SK-N-MC (cell line): ENCODE measurements at regions not wholly inside any gene's neighbourhood (a gene's known extent, or its start where the extent isn't known, plus 50 kb on each side); places are given as distances from the start of the nearest gene placed in this dataset.

Experiments used
- FOXP2 ChIP-seq: optimal IDR thresholded peaks from 2 replicates; pipeline ENCODE3; 2011; ENCODE audit warnings: mild to moderate bottlenecking, moderate library complexity; ENCODE audit not compliant: insufficient read depth; ENCODE audit errors: extremely low read length, control extremely low read depth
- POLR2AphosphoS5 ChIP-seq: IDR thresholded peaks from 2 replicates; pipeline ENCODE4 v1.6.1; 2012; ENCODE audit warnings: mild to moderate bottlenecking, low read depth, low read length, borderline replicate concordance

DNA sequence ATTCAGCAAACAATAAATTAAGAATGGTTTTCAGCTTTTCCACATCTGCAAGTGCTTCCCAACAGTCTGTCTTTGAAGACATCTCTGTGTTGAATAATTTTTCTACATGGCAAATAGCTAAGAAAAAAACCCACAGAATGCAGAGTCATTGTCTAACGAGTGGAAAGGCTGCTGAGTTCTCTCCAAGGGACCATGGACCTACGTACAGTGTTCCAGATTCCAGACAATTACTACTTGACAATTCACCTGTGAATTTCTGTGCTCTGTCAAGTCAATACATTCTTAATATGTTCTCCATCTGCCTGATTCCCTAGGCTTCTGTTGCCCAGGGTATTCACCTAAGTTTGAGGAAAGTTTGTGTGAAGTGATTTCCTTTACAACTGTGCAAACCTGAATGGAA, 83.8 kb upstream of the CA10 start:
- TF ChIP-seq POLR2AphosphoS5 = no peak
- TF ChIP-seq FOXP2 = no peak
